Subcutaneous abdominal adipose tissue (tissue), 5 donors: ENCODE measurements at regions not wholly inside any gene's neighbourhood (a gene's known extent, or its start where the extent isn't known, plus 50 kb on each side); places are given as distances from the start of the nearest gene placed in this dataset.

Experiments
- H3K27ac ChIP-seq: one replicate; pipeline ENCODE4 v1.7.0; 2013; ENCODE audit warnings: low read depth, mild to moderate bottlenecking, inconsistent platforms, low read length, moderate library complexity
- H3K27me3 ChIP-seq, 5 donors: one replicate each; pipeline ENCODE4 v1.7.0; 2013; ENCODE audit warnings: low read length in 5 of 5, inconsistent platforms in 1 of 5; ENCODE audit not compliant: control insufficient read depth in 5 of 5, insufficient read depth in 4 of 5
- H3K36me3 ChIP-seq, 5 donors: one replicate each; pipeline ENCODE4 v1.7.0; 2013; ENCODE audit warnings: low read length in 5 of 5; ENCODE audit not compliant: control insufficient read depth in 5 of 5, insufficient read depth in 5 of 5
- H3K4me1 ChIP-seq, 5 donors: one replicate each; pipeline ENCODE4 v1.7.0; 2013; ENCODE audit warnings: low read length in 5 of 5, mild to moderate bottlenecking in 3 of 5, moderate library complexity in 1 of 5; ENCODE audit not compliant: control insufficient read depth in 5 of 5, insufficient read depth in 5 of 5
- H3K4me3 ChIP-seq, 5 donors: one replicate each; pipeline ENCODE4 v1.7.0; 2013; ENCODE audit warnings: low read length in 5 of 5, low read depth in 1 of 5
- H3K9ac ChIP-seq, 5 donors: one replicate each; pipeline ENCODE4 v1.7.0; 2013; ENCODE audit warnings: low read length in 5 of 5, mild to moderate bottlenecking in 4 of 5, moderate library complexity in 3 of 5
- H3K9me3 ChIP-seq, 5 donors: one replicate each; pipeline ENCODE4 v1.7.0; 2013; ENCODE audit warnings: low read length in 5 of 5; ENCODE audit not compliant: control insufficient read depth in 5 of 5
- donor health status: healthy.
- donor health status: healthy.
- donor health status: healthy.
- donor health status: healthy.
- donor health status: healthy.

DNA sequence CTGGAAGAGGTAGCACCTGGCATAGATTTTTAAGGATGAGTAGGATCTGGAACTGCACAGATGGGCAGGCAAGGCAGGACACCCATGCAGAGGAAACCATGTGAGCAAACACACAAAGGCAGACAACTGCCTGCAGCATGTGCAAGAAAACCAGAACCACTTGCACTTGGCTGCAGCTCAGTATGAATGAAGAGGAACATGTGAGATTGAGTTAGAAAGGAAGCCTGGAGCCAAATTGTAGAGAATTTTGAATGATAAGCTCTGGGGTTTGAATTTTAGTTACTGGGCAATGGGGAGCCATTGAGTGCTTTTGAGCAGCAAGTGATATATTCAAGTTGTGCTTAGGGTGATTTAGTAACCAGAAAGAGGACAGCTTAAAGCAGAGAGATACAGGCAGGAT, 583.4 kb downstream of the SOX6 start:
- no peak overlapping the region for H3K9ac ChIP-seq
- H3K9me3 ChIP-seq = no peaks in the 10 kb centered on the region
- no peaks in the 10 kb centered on the region for H3K36me3 ChIP-seq
- no peaks in the 10 kb centered on the region for H3K27me3 ChIP-seq
- H3K4me1 ChIP-seq = peaks cover 0 to 9% (median 0%) of the 10 kb centered on the region in 5 donors
- H3K27ac ChIP-seq = no peak overlapping the region
- no peak overlapping the region for H3K4me3 ChIP-seq

GRCh38 chr11:15773476-15774387, 582.6 kb downstream of the SOX6 start:
- Histone ChIP-seq H3K27me3 (no peaks in the 10 kb centered on the region), H3K36me3 (no peaks in the 10 kb centered on the region), H3K9me3 (no peaks in the 10 kb centered on the region), H3K9ac (no peak overlapping the region), H3K27ac (no peak overlapping the region), H3K4me3 (no peak overlapping the region), H3K4me1 (peaks cover 0 to 9% (median 0%) of the 10 kb centered on the region in 5 donors)

GRCh38 chr11:15774388-15774939, 581.9 kb downstream of the SOX6 start:
- peaks cover 0 to 9% (median 0%) of the 10 kb centered on the region in 5 donors for H3K4me1 ChIP-seq
- no peaks in the 10 kb centered on the region for H3K36me3 ChIP-seq
- no peak overlapping the region for H3K27ac ChIP-seq
- no peaks in the 10 kb centered on the region for H3K9me3 ChIP-seq
- no peak overlapping the region for H3K9ac ChIP-seq
- H3K27me3 ChIP-seq = no peaks in the 10 kb centered on the region
- H3K4me3 ChIP-seq = no peak overlapping the region

DNA sequence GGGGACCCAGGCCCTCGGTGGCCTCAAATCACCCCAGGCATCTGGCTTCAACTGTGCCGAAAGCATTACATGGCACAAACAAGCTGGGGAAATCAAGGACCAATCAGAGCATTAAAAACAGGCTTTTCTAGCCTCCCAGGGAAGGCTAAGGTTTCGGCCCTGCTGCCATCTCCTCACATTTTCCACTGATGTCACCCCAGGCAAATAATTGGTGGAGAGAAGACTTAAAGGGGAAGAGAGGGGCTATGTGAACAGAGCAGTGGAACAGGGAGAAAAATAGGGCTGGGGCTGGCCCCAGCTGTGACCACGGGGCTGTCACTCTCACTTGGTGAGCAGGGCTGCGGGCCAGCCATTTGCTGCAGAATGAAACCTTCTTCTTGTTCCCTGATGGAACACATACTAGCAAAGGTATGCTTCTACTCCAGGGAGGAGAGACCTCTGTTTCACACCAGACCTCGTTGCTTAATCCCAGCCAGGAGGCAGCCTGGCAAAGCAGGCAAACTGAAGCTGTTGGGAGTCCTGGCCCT, 581.3 kb downstream of the SOX6 start:
- no peaks in the 10 kb centered on the region for H3K36me3 ChIP-seq
- H3K9me3 ChIP-seq = no peaks in the 10 kb centered on the region
- peaks cover 0 to 9% (median 0%) of the 10 kb centered on the region in 5 donors for H3K4me1 ChIP-seq
- no peak overlapping the region for H3K27ac ChIP-seq
- H3K27me3 ChIP-seq = no peaks in the 10 kb centered on the region
- no peak overlapping the region for H3K4me3 ChIP-seq
- no peak overlapping the region for H3K9ac ChIP-seq

DNA sequence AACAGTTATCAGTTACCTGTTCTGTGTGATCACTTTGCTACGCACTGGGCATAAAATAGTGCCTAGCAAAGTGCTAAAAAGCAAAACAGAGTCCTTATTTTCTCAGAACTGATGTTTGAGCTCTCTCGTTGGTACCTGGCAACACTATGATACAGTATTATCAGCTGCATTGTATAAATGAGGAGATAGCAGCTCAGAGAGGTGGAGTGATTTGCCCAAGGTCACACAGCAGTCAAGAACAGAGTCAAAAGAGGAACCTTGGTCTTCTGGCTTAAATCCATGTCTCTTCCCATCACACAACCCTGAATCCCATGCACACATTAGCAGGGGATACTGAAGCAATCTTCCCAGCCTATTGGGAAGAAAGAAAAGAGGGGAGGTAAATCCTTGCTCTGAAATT, 580.5 kb downstream of the SOX6 start:
- Histone ChIP-seq H3K27ac (no peak overlapping the region), H3K9me3 (no peaks in the 10 kb centered on the region), H3K4me1 (peaks cover 0 to 9% (median 0%) of the 10 kb centered on the region in 5 donors), H3K9ac (no peak overlapping the region), H3K36me3 (no peaks in the 10 kb centered on the region), H3K4me3 (no peak overlapping the region), H3K27me3 (no peaks in the 10 kb centered on the region)

GRCh38 chr11:15776366-15776765, 580.0 kb downstream of the SOX6 start:
- Histone ChIP-seq H3K9me3 (no peaks in the 10 kb centered on the region), H3K27ac (no peak overlapping the region), H3K9ac (no peak overlapping the region), H3K36me3 (no peaks in the 10 kb centered on the region), H3K4me3 (no peak overlapping the region), H3K4me1 (peaks cover 0 to 9% (median 0%) of the 10 kb centered on the region in 5 donors), H3K27me3 (no peaks in the 10 kb centered on the region)

DNA sequence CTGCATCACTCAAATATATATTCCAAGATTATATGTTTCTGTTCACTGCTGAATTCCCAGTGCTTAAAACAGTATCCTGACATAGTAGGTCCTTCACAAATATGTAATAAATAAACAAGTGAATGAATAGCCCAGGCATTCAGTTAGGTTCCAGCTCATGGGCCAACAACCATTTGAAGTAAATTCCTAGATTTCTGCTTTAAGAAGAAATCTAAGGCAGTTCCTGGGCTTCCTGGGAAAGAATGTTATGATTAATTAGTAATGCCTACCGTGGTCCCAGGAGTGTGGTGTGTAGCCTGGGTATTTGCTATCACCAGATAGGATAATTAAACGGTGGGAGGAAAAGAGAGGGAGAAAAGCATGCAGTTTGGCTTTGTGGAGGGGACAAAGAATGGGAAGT, 576.8 kb downstream of the SOX6 start:
- Histone ChIP-seq H3K9ac (no peak overlapping the region), H3K4me1 (peaks cover 0 to 7% (median 0%) of the 10 kb centered on the region in 5 donors), H3K36me3 (no peaks in the 10 kb centered on the region), H3K9me3 (no peaks in the 10 kb centered on the region), H3K4me3 (no peak overlapping the region), H3K27ac (no peak overlapping the region), H3K27me3 (no peaks in the 10 kb centered on the region)

DNA sequence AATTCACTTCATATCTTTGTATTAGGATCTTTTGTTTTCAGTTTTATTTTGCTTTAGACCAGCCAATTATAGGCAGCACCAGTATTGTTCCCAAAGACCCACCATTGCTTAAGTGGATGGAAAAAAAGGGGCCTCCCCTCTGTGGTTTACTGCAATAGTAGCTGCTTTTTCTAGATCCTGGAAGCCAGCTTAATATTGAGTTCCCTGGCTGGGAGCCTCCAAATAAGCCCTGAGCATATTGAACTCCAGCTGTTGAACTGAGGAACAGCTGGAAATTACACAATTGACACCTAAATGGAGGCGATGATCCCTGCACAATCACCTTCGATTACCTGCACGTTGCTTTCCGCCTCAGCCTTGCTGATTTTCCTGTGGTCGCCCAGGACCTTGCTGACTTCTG, 576.0 kb downstream of the SOX6 start:
- no peaks in the 10 kb centered on the region for H3K36me3 ChIP-seq
- no peak overlapping the region for H3K9ac ChIP-seq
- no peak overlapping the region for H3K27ac ChIP-seq
- no peaks in the 10 kb centered on the region for H3K9me3 ChIP-seq
- H3K4me3 ChIP-seq = no peak overlapping the region
- H3K4me1 ChIP-seq = no peaks in the 10 kb centered on the region
- H3K27me3 ChIP-seq = no peaks in the 10 kb centered on the region

DNA sequence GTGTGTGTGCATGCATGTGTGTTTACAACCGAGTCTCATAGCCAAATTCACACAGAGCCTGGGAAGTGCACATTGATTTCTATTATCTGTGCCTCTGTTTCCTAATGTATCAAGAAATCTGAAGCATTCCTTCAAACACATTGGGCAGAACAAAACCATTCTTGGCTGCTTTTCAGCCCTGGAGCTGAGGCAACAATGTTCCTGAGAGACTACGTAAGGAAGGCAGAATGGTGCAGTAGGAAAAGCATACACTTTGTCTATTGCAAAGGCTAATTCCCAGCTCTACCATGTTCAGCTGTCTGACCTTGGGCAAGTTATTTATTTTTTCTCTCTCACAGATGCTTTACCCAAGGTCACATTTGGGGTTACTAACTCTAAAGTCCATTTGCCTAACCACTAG, 575.5 kb downstream of the SOX6 start:
- H3K9me3 ChIP-seq = no peaks in the 10 kb centered on the region
- H3K4me1 ChIP-seq = no peaks in the 10 kb centered on the region
- no peak overlapping the region for H3K27ac ChIP-seq
- no peak overlapping the region for H3K4me3 ChIP-seq
- no peak overlapping the region for H3K9ac ChIP-seq
- no peaks in the 10 kb centered on the region for H3K27me3 ChIP-seq
- H3K36me3 ChIP-seq = no peaks in the 10 kb centered on the region

DNA sequence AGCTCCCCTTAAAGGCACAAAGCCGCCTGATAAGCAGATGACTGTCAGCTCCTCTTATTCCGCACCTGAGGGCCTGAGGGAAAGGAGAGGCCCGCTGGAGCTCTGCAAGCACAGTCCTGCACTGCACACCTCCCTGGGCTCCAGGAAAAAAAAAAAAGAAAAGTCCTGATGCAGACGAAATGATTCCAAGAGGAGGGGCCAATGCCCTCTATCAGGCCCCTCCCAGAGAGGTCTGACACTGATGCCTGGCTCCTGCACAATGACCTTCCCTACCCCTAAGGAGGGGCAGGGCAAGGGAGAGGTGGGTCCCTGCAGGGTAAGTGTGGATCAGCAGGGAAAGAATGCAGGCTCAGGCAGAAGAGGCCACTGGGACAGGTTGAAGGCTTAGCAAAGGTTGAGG, 572.7 kb downstream of the SOX6 start:
- Histone ChIP-seq H3K27ac (no peak overlapping the region), H3K9me3 (no peaks in the 10 kb centered on the region), H3K27me3 (no peaks in the 10 kb centered on the region), H3K4me3 (no peak overlapping the region), H3K36me3 (no peaks in the 10 kb centered on the region), H3K9ac (no peak overlapping the region), H3K4me1 (no peaks in the 10 kb centered on the region)
